Upper lobe of left lung (tissue), 6 donors: ENCODE measurements at regions not wholly inside any gene's neighbourhood (a gene's known extent, or its start where the extent isn't known, plus 50 kb on each side); places are given as distances from the start of the nearest gene placed in this dataset.
A peak's percentile ranks its signal among the peaks of the same experiment; 100 is the strongest.
"Not testable (repeated sequence)": the region's sequence is repeated elsewhere in the genome, so short reads cannot be mapped to it uniquely, and the experiment has no call there.

Experiments used
- ATAC-seq, 2 donors: fragments of 200-7000 bp; cut with Tn5 transposase; one replicate each; pipeline ENCODE4 v1.9.1; 2022; ENCODE audit warnings: mild to moderate bottlenecking in 2 of 2, moderate library complexity in 2 of 2; ENCODE audit not compliant: low FRiP score in 2 of 2
- DNase-seq, 2 donors: peaks; one replicate each; pipeline ENCODE4 v3.0.0-alpha.2; 2019 to 2020
- H3K27ac ChIP-seq, 4 donors: fragments of 200-600 bp; sonication (generic); one replicate each; pipeline ENCODE4 v1.5.1; 2016 to 2019
- H3K27me3 ChIP-seq, 4 donors: fragments of 200-600 bp; sonication (generic); one replicate each; pipeline ENCODE4 v1.5.1; 2017 to 2019
- H3K36me3 ChIP-seq, 4 donors: fragments of 200-600 bp; sonication (generic); one replicate each; pipeline ENCODE4 v1.5.1; 2016 to 2019
- H3K4me1 ChIP-seq, 4 donors: fragments of 200-600 bp; sonication (generic); one replicate each; pipeline ENCODE4 v1.5.1; 2018 to 2019
- H3K4me3 ChIP-seq, 4 donors: fragments of 200-600 bp; sonication (generic); one replicate each; pipeline ENCODE4 v1.5.1; 2017 to 2019; ENCODE audit warnings: mild to moderate bottlenecking in 2 of 4, moderate library complexity in 1 of 4
- H3K9me3 ChIP-seq, 4 donors: fragments of 200-600 bp; sonication (generic); one replicate each; pipeline ENCODE4 v1.5.1; 2018 to 2019
- WGBS, 2 donors: methylation state at CpG; one replicate each; pipeline ENCODE4 v1.1.5; 2017 to 2018; 5-methylcytosine and 5-hydroxymethylcytosine counted together
- small RNA-seq, 4 donors: library from RNA; depleted of rRNA; stranded (forward); fragments of <200 nt; gene quantifications; one replicate each; pipeline ENCODE3, GENCODE V24; 2016
- TF ChIP-seq, protein P1 (sequence below), 6 experiments: fragments of 450-650 bp in 4 of 6; fragments of 200-600 bp in 2 of 6; sonication (generic) in 2 of 6; IDR thresholded peaks; one replicate each; pipeline ENCODE4 v1.5.1; 2016 to 2019; ENCODE audit warnings: antibody characterized with exemption in 6 of 6
- donor health status: DM: no; HTN: no; CAD: no; lungs with moderate emphysema.
- donor health status: DM: no; HTN: yes; CAD: no; lungs with severe emphysema.

DNA sequence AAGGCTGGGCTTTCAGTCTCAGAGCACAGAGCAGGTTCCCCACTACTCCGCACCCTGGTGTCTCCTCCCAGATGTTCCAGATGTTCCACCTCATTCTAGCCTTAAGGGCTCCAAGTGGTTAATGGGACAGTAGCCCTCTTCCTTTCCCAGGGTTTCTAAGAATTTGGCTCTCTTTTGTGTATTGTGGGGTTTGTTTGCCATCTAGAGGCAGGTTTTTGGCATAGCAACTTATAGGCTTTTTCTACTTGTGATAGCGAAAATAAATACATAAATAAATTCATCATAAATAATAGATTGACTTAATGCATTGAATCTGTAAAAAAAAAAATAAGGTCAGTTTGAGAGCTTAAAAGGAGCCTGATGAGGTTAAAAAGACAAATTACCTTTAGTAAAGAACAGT is 86.1 kb upstream of the XKR3 start:
- H3K27ac ChIP-seq, H3K4me1 ChIP-seq, H3K27me3 ChIP-seq, ATAC-seq, DNase-seq, H3K36me3 ChIP-seq, H3K9me3 ChIP-seq, H3K4me3 ChIP-seq: not testable (repeated sequence)
- TF ChIP-seq, protein P1, sequence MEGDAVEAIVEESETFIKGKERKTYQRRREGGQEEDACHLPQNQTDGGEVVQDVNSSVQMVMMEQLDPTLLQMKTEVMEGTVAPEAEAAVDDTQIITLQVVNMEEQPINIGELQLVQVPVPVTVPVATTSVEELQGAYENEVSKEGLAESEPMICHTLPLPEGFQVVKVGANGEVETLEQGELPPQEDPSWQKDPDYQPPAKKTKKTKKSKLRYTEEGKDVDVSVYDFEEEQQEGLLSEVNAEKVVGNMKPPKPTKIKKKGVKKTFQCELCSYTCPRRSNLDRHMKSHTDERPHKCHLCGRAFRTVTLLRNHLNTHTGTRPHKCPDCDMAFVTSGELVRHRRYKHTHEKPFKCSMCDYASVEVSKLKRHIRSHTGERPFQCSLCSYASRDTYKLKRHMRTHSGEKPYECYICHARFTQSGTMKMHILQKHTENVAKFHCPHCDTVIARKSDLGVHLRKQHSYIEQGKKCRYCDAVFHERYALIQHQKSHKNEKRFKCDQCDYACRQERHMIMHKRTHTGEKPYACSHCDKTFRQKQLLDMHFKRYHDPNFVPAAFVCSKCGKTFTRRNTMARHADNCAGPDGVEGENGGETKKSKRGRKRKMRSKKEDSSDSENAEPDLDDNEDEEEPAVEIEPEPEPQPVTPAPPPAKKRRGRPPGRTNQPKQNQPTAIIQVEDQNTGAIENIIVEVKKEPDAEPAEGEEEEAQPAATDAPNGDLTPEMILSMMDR (IDR thresholded peaks at IDR 0.05) = peak in 1 of 6 experiments; percentile 19
- 11 to 22% methylated on average over 2 of the region's 2 CpGs for WGBS, 2 donors

DNA sequence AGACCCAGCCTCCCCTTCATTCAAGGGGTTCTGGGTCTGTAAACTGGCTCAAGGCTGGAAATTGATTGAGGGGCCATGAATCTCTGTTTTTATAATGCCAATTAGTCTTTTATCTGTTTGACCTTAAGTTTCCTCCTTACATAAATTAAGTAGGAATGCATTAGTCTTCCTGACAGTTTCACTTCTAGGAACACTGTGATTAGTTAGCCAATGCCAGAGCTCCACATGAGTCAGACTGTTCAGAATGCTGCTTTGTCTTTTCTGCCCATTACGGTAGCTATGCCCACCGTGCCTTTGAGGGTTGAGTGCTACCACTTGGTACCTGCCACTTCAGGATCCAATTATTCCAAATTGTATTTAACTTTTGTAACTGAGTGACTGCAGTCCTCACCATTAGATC is 76.8 kb upstream of the XKR3 start:
- ATAC-seq, H3K27ac ChIP-seq, H3K27me3 ChIP-seq, H3K9me3 ChIP-seq, H3K4me3 ChIP-seq, DNase-seq, H3K36me3 ChIP-seq, H3K4me1 ChIP-seq: not testable (repeated sequence)
- WGBS, 2 donors = 53 to 78% methylated on average over 2 of the region's 2 CpGs

DNA sequence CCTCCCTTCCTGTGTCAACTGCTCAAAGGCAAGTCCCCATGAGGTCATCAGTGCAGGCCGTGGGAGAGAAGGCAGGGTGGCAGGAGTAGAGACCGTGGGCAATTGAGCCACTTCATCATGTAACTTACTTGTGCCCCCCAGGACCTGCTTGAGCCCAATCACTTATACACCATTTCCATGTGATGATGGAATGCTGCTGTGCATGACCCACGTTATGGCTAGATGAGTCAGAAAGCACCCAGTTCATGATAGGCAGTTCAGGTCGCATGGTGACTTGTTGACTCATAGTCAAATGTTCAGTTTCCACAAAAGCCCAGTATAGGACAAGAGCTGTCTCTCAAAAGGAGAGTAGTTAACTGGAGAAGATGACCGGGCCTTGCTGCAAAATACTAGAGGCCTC is 76.4 kb upstream of the XKR3 start:
- 69 to 85% methylated on average over 2 to 4 of the region's 5 CpGs for WGBS, 2 donors
- not testable (repeated sequence) for DNase-seq, ATAC-seq, H3K36me3 ChIP-seq, H3K9me3 ChIP-seq, H3K27me3 ChIP-seq, H3K27ac ChIP-seq, H3K4me3 ChIP-seq, H3K4me1 ChIP-seq

DNA sequence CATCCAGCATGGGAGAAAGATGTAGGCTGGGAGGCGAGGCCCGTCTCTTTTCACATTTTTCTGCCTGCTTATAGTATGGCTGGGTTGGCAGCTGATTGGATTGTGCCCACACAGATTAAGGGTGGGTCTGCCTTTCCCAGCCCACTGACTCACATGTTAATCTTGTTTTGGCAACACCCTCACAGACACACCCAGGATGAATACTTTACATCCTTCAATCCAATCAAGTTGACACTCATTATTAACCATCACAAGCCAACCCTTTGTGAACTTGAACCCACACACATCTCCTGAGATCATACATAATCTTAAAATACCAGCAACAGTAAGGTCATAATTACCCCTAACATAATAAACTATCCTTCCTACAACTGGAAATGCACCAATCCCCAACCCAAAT is 74.1 kb upstream of the XKR3 start:
- 82% methylated on average over 2 of the region's 2 CpGs; no CpG with 5 or more reads in 1 of the 2 donors for WGBS, 2 donors
- H3K27ac ChIP-seq, DNase-seq, H3K4me1 ChIP-seq, H3K9me3 ChIP-seq, H3K4me3 ChIP-seq, H3K36me3 ChIP-seq, H3K27me3 ChIP-seq, ATAC-seq: not testable (repeated sequence)

DNA sequence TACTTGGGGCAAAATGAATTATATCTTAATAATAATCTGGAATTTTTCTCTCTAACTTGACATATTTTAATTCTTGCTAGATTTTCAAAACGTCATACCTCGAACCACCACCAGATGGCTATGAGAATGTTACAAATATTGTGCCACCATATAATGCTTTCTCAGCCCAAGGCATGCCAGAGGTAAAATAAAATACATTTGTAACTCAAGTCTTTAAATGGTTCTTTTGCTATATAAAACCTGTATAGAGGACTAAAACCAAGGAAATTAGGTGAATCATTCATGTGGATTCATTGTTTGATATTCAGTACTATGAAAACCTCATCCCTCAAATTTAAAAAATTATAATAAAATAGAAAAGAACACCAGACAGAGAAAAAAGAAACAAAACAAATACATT is 72.2 kb upstream of the XKR3 start:
- H3K9me3 ChIP-seq, ATAC-seq, H3K36me3 ChIP-seq, H3K27me3 ChIP-seq, H3K4me3 ChIP-seq, DNase-seq, H3K4me1 ChIP-seq, H3K27ac ChIP-seq: not testable (repeated sequence)
- TF ChIP-seq, protein P1 (IDR thresholded peaks at IDR 0.05) = peak in 1 of 6 experiments; percentile 5
- 0 to 4% methylated on average over 2 of the region's 2 CpGs for WGBS, 2 donors

DNA sequence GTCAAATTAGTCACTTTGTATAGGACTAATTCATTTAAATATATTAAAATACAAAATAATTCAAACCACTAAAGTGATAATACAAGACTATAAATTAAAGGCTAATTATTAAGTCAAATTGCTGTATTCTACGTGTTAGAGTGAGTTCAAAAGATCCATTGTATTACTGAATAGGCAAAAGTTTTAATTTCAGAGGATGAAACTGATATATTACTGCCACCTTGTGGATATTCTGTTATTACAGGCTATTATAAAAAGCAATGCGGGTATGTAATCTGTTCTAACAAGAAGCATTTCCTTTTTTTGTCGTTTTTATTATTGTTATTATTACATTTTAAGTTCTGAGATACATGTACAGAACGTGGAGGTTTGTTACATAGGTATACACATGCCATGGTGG is 66.7 kb upstream of the XKR3 start:
- DNase-seq, ATAC-seq, H3K9me3 ChIP-seq, H3K4me3 ChIP-seq, H3K27me3 ChIP-seq, H3K27ac ChIP-seq, H3K4me1 ChIP-seq, H3K36me3 ChIP-seq: not testable (repeated sequence)
- TF ChIP-seq, protein P1 (IDR thresholded peaks at IDR 0.05) = peak; percentile 17 to 56 (median 40)
- 2 to 4% methylated on average over 4 of the region's 4 CpGs for WGBS, 2 donors

DNA sequence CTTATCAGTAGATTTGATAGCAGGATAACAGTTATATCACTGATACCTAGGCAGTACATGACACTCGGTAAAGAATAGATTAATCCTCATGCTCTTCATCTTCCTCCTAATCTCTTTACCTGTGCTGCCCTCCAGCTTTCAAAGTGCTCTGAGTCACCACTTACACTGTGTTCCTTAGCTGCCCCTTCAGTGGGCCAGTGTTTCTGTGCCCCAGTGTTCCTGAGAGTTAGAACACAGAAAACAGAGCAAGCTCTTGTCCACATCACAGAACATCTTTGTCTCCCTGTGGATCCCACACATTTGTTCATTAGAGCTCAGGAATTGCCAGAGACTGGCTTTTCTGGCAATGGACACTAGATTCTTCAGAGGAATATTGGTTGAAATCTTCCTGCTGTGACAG is 51.1 kb upstream of the XKR3 start:
- H3K36me3 ChIP-seq, H3K27ac ChIP-seq, DNase-seq, H3K4me3 ChIP-seq, ATAC-seq, H3K9me3 ChIP-seq, H3K27me3 ChIP-seq, H3K4me1 ChIP-seq: not testable (repeated sequence)
- WGBS, 2 donors = 85 to 86% methylated on average over 1 of the region's 1 CpG

Small RNA genes in the stretch of these regions (small RNA-seq; reads per million reads assigned to genes)
- gene AC006548.1 = 0 reads per million in 4 donors
- 0 reads per million in 4 donors for gene MTND1P17
